ENCODE measurements at regions not wholly inside any gene's neighbourhood (a gene's known extent, or its start where the extent isn't known, plus 50 kb on each side); places are given as distances from the start of the nearest gene placed in this dataset.

- Histone ChIP-seq H2BK20ac (ENCODE audit: low read length) (no peak overlapping the region), H3K4me3 (ENCODE audit: extremely low read depth in 1 of 4, insufficient read depth in 2 of 4, low read depth in 3 of 4, low read length in 4 of 4) (no peak overlapping the region), H3K18ac (ENCODE audit: extremely low read depth, low read length) (no peak overlapping the region), H3K4ac (replicated peaks; ENCODE audit: insufficient read length, low read depth, low read length) (no peak overlapping the region), H3K79me1 (ENCODE audit: low read depth, low read length) (no peaks in the 10 kb centered on the region), H3K14ac (ENCODE audit: insufficient read length) (no peak overlapping the region), H2BK15ac (ENCODE audit: low read length) (no peak overlapping the region), H3K27me3 (replicated peaks in 1 of 4; ENCODE audit: control insufficient read depth in 3 of 4, extremely low read depth in 1 of 4, insufficient read depth in 3 of 4, low read length in 3 of 4) (peaks cover 69 to 98% (median 90%) of the 10 kb centered on the region in 4 experiments), H3K79me2 (ENCODE audit: control insufficient read depth in 1 of 2, insufficient read depth in 2 of 2, low read length in 2 of 2) (no peaks in the 10 kb centered on the region), H2AFZ (ENCODE audit: low read length) (no peak overlapping the region), H4K20me1 (replicated peaks in 1 of 2; ENCODE audit: control insufficient read depth in 1 of 2, insufficient read depth in 2 of 2, low read length in 2 of 2) (peaks cover 3 to 5% of the 10 kb centered on the region in 2 experiments), H2BK12ac (ENCODE audit: low read depth, low read length) (0 out of 2 replicates have a peak overlapping the region, but pooled peaks have one; percentile 39), H4K5ac (ENCODE audit: insufficient read length, low read depth, low read length) (no peak overlapping the region), H2AK5ac (ENCODE audit: low read depth, low read length) (no peak overlapping the region), H4K91ac (replicated peaks; ENCODE audit: insufficient read length, low read length) (no peak overlapping the region), H3K56ac (replicated peaks; ENCODE audit: insufficient read length, low read depth, low read length) (no peak overlapping the region), H3K23me2 (ENCODE audit: low read depth, low read length) (no peaks in the 10 kb centered on the region), H3K4me1 (replicated peaks in 1 of 4; ENCODE audit: control insufficient read depth in 3 of 4, insufficient read depth in 4 of 4, low read length in 3 of 4) (peaks cover 0 to 4% (median 1%) of the 10 kb centered on the region in 4 experiments; a peak in 2 of 7 replicates), H4K8ac (ENCODE audit: extremely low read depth, insufficient read depth, low read length) (peak overlapping the region; percentile 59; the same call in 1 of the 2 replicates), H3K23ac (ENCODE audit: insufficient read length) (no peak overlapping the region), H3K9ac (replicated peaks in 1 of 4; ENCODE audit: extremely low read depth in 1 of 4, low read depth in 3 of 4, low read length in 3 of 4) (no peak overlapping the region), H2BK120ac (replicated peaks; ENCODE audit: low read depth, low read length) (no peak overlapping the region), H3K9me3 (ENCODE audit: insufficient read depth in 2 of 2, low read depth in 1 of 2, low read length in 1 of 2) (no peaks in the 10 kb centered on the region), H3K4me2 (ENCODE audit: insufficient read depth in 1 of 2, low read depth in 2 of 2, low read length in 2 of 2) (no peak overlapping the region), H3K36me3 (ENCODE audit: control insufficient read depth in 2 of 4, insufficient read depth in 4 of 4, low read length in 3 of 4) (no peaks in the 10 kb centered on the region), H3K27ac (ENCODE audit: low read depth, low read length) (no peak overlapping the region), H2BK5ac (ENCODE audit: low read depth, low read length) (no peak overlapping the region)
- ChIA-PET POLR2A (ENCODE audit: partially characterized antibody) (interaction anchor here (0.6 kb wide), 1 partner anchor 86 kb away, joined by 3 read pairs; no protein-coding TSS in a partner anchor), CTCF (ENCODE audit: partially characterized antibody) (interaction anchor here (0.6 to 1.9 kb wide), 24 partner anchors 9 to 672 kb away, joined by 3 to 16 read pairs (median 4); no protein-coding TSS in a partner anchor)
- WGBS, 2 experiments (ENCODE audit: extremely low coverage in 1 of 2, insufficient coverage in 1 of 2, insufficient read length in 1 of 2, insufficient replicate concordance in 2 of 2, low coverage in 1 of 2, low lambda C conversion rate in 2 of 2, missing lambda C conversion rate in 1 of 2): 55% methylated on average over 8 of the region's 8 CpGs; no CpG with 5 or more reads in 1 of the 2 experiments
- FAIRE-seq (peak; percentile 91), DNase-seq (ENCODE audit: low read depth in 1 of 2, low spot score in 2 of 2) (peak; percentile 82 to 96)
- TF ChIP-seq CTCF (IDR thresholded peaks at IDR 0.05; ENCODE audit: control extremely low read depth in 1 of 3, insufficient read depth in 1 of 3, low read depth in 1 of 3, low read length in 3 of 3): peak; percentile 85 to 97 (median 88)
- TF ChIP-seq YY1 (IDR thresholded peaks at IDR 0.05; ENCODE audit: low read depth, low read length): no peak
- TF ChIP-seq RNF2 (IDR thresholded peaks at IDR 0.05; ENCODE audit: borderline replicate concordance, low read depth, low read length, missing control alignments, poor library complexity, severe bottlenecking): no peak
- TF ChIP-seq SP1 (IDR thresholded peaks at IDR 0.05; ENCODE audit: low read depth, low read length): no peak
- TF ChIP-seq CREB1 (IDR thresholded peaks at IDR 0.05): peak; percentile 53
- TF ChIP-seq HDAC6 (IDR thresholded peaks at IDR 0.05; ENCODE audit: low read depth, low read length): no peak
- TF ChIP-seq RAD21 (IDR thresholded peaks at IDR 0.05 in 1 of 2, conservative IDR thresholded peaks at IDR 0.05 in 1 of 2; ENCODE audit: low read depth in 2 of 2, low read length in 2 of 2): peak; percentile 65 to 70
- peak; percentile 87 for TF ChIP-seq TEAD4 (IDR thresholded peaks at IDR 0.05; ENCODE audit: low read depth, low read length)
Measured at GRCh38 chr22:22342697-22343580, 98.4 kb downstream of the VPREB1 start.

All from H1 (cell line).